Panc1 (cell line): ENCODE measurements at regions not wholly inside any gene's neighbourhood (a gene's known extent, or its start where the extent isn't known, plus 50 kb on each side); places are given as distances from the start of the nearest gene placed in this dataset.

Experiments used
- ATAC-seq: fragments of 200-7000 bp; cut with Tn5 transposase; 2 replicates; pipeline ENCODE4 v1.9.1; 2020; ENCODE audit warnings: mild to moderate bottlenecking, moderate library complexity
- BruUV-seq: library from RNA; stranded (reverse); fragments of 400-500 nt; replicated peaks from 2 replicates; lab custom pipeline; 2021; lab: Mats Ljungman, UMichigan
- CTCF ChIA-PET: fragments of 300-600 bp; sonication (Branson Sonifier 250); formaldehyde crosslinking; loops from one replicate; lab custom pipeline; 2022; ENCODE audit warnings: antibody characterized with exemption; lab: Charles Lee
- POLR2A ChIA-PET: fragments of 300-600 bp; sonication (Branson Sonifier 250); formaldehyde crosslinking; loops from one replicate; lab custom pipeline; 2022; ENCODE audit warnings: antibody characterized with exemption; lab: Charles Lee
- DNase-seq: peaks from one replicate; pipeline ENCODE4 v3.0.0-alpha.2; 2010; ENCODE audit warnings: low read depth, low spot score
- H3K27ac ChIP-seq: 2 replicates; pipeline ENCODE4 v1.5.1; 2011; ENCODE audit warnings: mild to moderate bottlenecking, low read length, inconsistent platforms
- H3K27me3 ChIP-seq: fragments of 200-500 bp; sonication (Bioruptor generic); 2 replicates; pipeline ENCODE4 v1.6.0; 2014; ENCODE audit warnings: low read length, inconsistent platforms; ENCODE audit not compliant: control insufficient read depth, insufficient read depth
- H3K36me3 ChIP-seq: fragments of 200-500 bp; sonication (Bioruptor generic); 2 replicates; pipeline ENCODE4 v1.5.1; 2014; ENCODE audit warnings: inconsistent platforms, mild to moderate bottlenecking, low read length, moderate library complexity; ENCODE audit not compliant: control insufficient read depth, insufficient read depth
- H3K4me1 ChIP-seq: 2 replicates; pipeline ENCODE4 v1.5.1; 2011; ENCODE audit warnings: inconsistent platforms, mild to moderate bottlenecking, low read length, moderate library complexity; ENCODE audit not compliant: control insufficient read depth, insufficient read depth
- H3K4me3 ChIP-seq, 2 experiments: 2 replicates each; pipeline ENCODE4 v1.5.1; 2011 to 2012; ENCODE audit warnings: low read depth in 2 of 2, low read length in 2 of 2, mild to moderate bottlenecking in 2 of 2, inconsistent platforms in 1 of 2, moderate library complexity in 1 of 2
- H3K9me3 ChIP-seq: fragments of 200-500 bp; sonication (Bioruptor generic); 2 replicates; pipeline ENCODE4 v1.5.1; 2014; ENCODE audit warnings: low read depth, mild to moderate bottlenecking, inconsistent platforms, low read length, moderate library complexity; ENCODE audit not compliant: control insufficient read depth, insufficient read depth
- POLR2AphosphoS5 ChIP-seq: IDR thresholded peaks from 2 replicates; pipeline ENCODE4 v1.6.1; 2012; ENCODE audit warnings: mild to moderate bottlenecking, low read depth, low read length, moderate library complexity
- SIN3A ChIP-seq: IDR thresholded peaks from 2 replicates; pipeline ENCODE4 v1.6.1; 2012; ENCODE audit warnings: low read depth, mild to moderate bottlenecking, low read length, moderate library complexity, borderline replicate concordance; ENCODE audit not compliant: insufficient read depth
- TCF7L2 ChIP-seq: IDR thresholded peaks from 2 replicates; pipeline ENCODE4 v1.6.1; 2011; ENCODE audit warnings: mild to moderate bottlenecking, low read depth, low read length, inconsistent platforms
- in situ Hi-C: cut with HindIII; loops from 2 replicates; pipeline ENCODE4 v1.10.0; 2016; ENCODE audit warnings: low sequenced_read_pairs, low pct_unique_long_range_greater_than_20kb
- intact Hi-C: fragments of 100-400 bp; cut with micrococcal nuclease; formaldehyde crosslinking; loops from one replicate; pipeline ENCODE4 v1.10.0; 2022; ENCODE audit not compliant: unreplicated experiment
- TF ChIP-seq, protein P1 (sequence below): fragments of 450-650 bp; IDR thresholded peaks from 2 replicates; pipeline ENCODE4 v1.5.1; 2017; ENCODE audit warnings: mild to moderate bottlenecking
- TF ChIP-seq, protein P2 (sequence below), 2 experiments: IDR thresholded peaks; 2 replicates each; pipeline ENCODE4 v1.6.1; 2011 to 2012; ENCODE audit warnings: low read depth in 2 of 2, control low read depth in 1 of 2, low read length in 1 of 2, mild to moderate bottlenecking in 1 of 2, moderate library complexity in 1 of 2; ENCODE audit not compliant: insufficient read depth in 1 of 2

- no peak for DNase-seq
Observed at GRCh38 chr5:104347119-104347708, 784.6 kb upstream of the NUDT12 start.

GRCh38 chr5:104345222-104346016 is 782.8 kb upstream of the NUDT12 start:
- H3K4me1 ChIP-seq: peaks cover 12% of the 10 kb centered on the region
- H3K36me3 ChIP-seq: no peaks in the 10 kb centered on the region
- intact Hi-C loops (no loop called here), in situ Hi-C loops (no loop called here)
- DNase-seq: no peak
- no peak for TF ChIP-seq SIN3A
- TF ChIP-seq TCF7L2: no peak
- no peak for TF ChIP-seq POLR2AphosphoS5
- TF ChIP-seq, protein P1, sequence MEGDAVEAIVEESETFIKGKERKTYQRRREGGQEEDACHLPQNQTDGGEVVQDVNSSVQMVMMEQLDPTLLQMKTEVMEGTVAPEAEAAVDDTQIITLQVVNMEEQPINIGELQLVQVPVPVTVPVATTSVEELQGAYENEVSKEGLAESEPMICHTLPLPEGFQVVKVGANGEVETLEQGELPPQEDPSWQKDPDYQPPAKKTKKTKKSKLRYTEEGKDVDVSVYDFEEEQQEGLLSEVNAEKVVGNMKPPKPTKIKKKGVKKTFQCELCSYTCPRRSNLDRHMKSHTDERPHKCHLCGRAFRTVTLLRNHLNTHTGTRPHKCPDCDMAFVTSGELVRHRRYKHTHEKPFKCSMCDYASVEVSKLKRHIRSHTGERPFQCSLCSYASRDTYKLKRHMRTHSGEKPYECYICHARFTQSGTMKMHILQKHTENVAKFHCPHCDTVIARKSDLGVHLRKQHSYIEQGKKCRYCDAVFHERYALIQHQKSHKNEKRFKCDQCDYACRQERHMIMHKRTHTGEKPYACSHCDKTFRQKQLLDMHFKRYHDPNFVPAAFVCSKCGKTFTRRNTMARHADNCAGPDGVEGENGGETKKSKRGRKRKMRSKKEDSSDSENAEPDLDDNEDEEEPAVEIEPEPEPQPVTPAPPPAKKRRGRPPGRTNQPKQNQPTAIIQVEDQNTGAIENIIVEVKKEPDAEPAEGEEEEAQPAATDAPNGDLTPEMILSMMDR: no peak
- TF ChIP-seq, protein P2, sequence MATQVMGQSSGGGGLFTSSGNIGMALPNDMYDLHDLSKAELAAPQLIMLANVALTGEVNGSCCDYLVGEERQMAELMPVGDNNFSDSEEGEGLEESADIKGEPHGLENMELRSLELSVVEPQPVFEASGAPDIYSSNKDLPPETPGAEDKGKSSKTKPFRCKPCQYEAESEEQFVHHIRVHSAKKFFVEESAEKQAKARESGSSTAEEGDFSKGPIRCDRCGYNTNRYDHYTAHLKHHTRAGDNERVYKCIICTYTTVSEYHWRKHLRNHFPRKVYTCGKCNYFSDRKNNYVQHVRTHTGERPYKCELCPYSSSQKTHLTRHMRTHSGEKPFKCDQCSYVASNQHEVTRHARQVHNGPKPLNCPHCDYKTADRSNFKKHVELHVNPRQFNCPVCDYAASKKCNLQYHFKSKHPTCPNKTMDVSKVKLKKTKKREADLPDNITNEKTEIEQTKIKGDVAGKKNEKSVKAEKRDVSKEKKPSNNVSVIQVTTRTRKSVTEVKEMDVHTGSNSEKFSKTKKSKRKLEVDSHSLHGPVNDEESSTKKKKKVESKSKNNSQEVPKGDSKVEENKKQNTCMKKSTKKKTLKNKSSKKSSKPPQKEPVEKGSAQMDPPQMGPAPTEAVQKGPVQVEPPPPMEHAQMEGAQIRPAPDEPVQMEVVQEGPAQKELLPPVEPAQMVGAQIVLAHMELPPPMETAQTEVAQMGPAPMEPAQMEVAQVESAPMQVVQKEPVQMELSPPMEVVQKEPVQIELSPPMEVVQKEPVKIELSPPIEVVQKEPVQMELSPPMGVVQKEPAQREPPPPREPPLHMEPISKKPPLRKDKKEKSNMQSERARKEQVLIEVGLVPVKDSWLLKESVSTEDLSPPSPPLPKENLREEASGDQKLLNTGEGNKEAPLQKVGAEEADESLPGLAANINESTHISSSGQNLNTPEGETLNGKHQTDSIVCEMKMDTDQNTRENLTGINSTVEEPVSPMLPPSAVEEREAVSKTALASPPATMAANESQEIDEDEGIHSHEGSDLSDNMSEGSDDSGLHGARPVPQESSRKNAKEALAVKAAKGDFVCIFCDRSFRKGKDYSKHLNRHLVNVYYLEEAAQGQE (IDR thresholded peaks at IDR 0.05; ENCODE audit: insufficient read depth in 1 of 2, low read depth in 2 of 2, low read length in 1 of 2): no peak
- H3K27me3 ChIP-seq: no peaks in the 10 kb centered on the region
- peak; percentile 78; the same call in 1 of the 2 replicates for ATAC-seq
- ChIA-PET POLR2A (no interaction called here), CTCF (interaction anchor here (0.5 kb wide), 1 partner anchor 227 kb away, joined by 4 read pairs; no protein-coding TSS in a partner anchor)
- no TSS peak for BruUV-seq
- peak overlapping the region; percentile 51; the same call in 1 of the 2 replicates for H3K27ac ChIP-seq
- no peaks in the 10 kb centered on the region for H3K9me3 ChIP-seq
- peak overlapping the region in 1 of 2 experiments; percentile 29; a peak in 2 of 4 replicates for H3K4me3 ChIP-seq

More at GRCh38 chr5:104347119-104347708, 784.6 kb upstream of the NUDT12 start:
- no TSS peak for BruUV-seq
- Histone ChIP-seq H3K4me3 (no peak overlapping the region), H3K36me3 (no peaks in the 10 kb centered on the region), H3K9me3 (no peaks in the 10 kb centered on the region; the same call in 1 of the 2 replicates), H3K4me1 (peaks cover 12% of the 10 kb centered on the region), H3K27ac (no peak overlapping the region), H3K27me3 (no peaks in the 10 kb centered on the region)
- TF ChIP-seq, protein P2 (IDR thresholded peaks at IDR 0.05; ENCODE audit: insufficient read depth in 1 of 2, low read depth in 2 of 2, low read length in 1 of 2): no peak
- no peak for TF ChIP-seq SIN3A
- no peak for TF ChIP-seq TCF7L2
- TF ChIP-seq, protein P1: peak; percentile 40; the same call in 1 of the 2 replicates
- no peak for TF ChIP-seq POLR2AphosphoS5
- ChIA-PET POLR2A (no interaction called here), CTCF (no interaction called here)
- intact Hi-C loops: no loop called here
- in situ Hi-C loops: no loop called here
- ATAC-seq: no peak
